HEK293 (cell line): ENCODE measurements at regions not wholly inside any gene's neighbourhood (a gene's known extent, or its start where the extent isn't known, plus 50 kb on each side); places are given as distances from the start of the nearest gene placed in this dataset.

Experiments
- CTCF ChIA-PET: fragments of 350-600 bp; formaldehyde crosslinking; extraction: SDS; loops from one replicate; lab custom pipeline; 2021; ENCODE audit warnings: antibody characterized with exemption; lab: Yijun Ruan, JAX
- POLR2A ChIA-PET: fragments of 300-600 bp; formaldehyde crosslinking; extraction: SDS; loops from one replicate; lab custom pipeline; 2020; ENCODE audit warnings: antibody characterized with exemption, inconsistent platforms; lab: Yijun Ruan, JAX
- H3K27ac ChIP-seq: fragments of 200-500 bp; sonication (Bioruptor generic); 2 replicates; pipeline ENCODE4 v1.5.1; 2014; ENCODE audit warnings: low read depth, low read length, control low read depth, inconsistent platforms; ENCODE audit errors: extremely low read depth
- H3K36me3 ChIP-seq, 2 experiments: fragments of 200-500 bp in 1 of 2; sonication (Bioruptor generic) in 1 of 2; 1 replicate in 1 of 2; 2 replicates in 1 of 2; pipeline ENCODE4 v1.5.1; 2014 to 2017; ENCODE audit warnings: inconsistent platforms in 2 of 2, low read length in 2 of 2; ENCODE audit not compliant: control insufficient read depth in 2 of 2, insufficient read depth in 1 of 2
- H3K4me1 ChIP-seq: fragments of 200-500 bp; sonication (Bioruptor generic); 2 replicates; pipeline ENCODE4 v1.5.1; 2014; ENCODE audit warnings: mild to moderate bottlenecking, low read length, inconsistent platforms; ENCODE audit not compliant: control insufficient read depth, insufficient read depth
- H3K4me3 ChIP-seq: 2 replicates; pipeline ENCODE4 v1.5.1; 2011; ENCODE audit warnings: low read depth, mild to moderate bottlenecking, control low read depth, low read length, moderate library complexity
- H3K9me3 ChIP-seq: fragments of 200-500 bp; sonication (Bioruptor generic); 2 replicates; pipeline ENCODE4 v1.5.1; 2014; ENCODE audit warnings: low read depth, low read length, inconsistent platforms; ENCODE audit not compliant: control insufficient read depth, insufficient read depth
- BCL11A ChIP-seq: fragments of 450-650 bp; formaldehyde crosslinking; IDR thresholded peaks from 2 replicates; pipeline ENCODE4 v1.5.1; 2016; ENCODE audit warnings: low read depth, missing biosample characterization, missing genetic modification characterization
- HOXA7 ChIP-seq: sonication (generic); formaldehyde crosslinking; IDR thresholded peaks from 2 replicates; pipeline ENCODE4 v1.8.1; 2022; ENCODE audit warnings: missing genetic modification reagents, borderline replicate concordance
- OVOL3 ChIP-seq: fragments of 450-650 bp; formaldehyde crosslinking; IDR thresholded peaks from 2 replicates; pipeline ENCODE4 v1.5.1; 2016; ENCODE audit warnings: missing biosample characterization, missing genetic modification characterization
- REPIN1 ChIP-seq: fragments of 450-650 bp; formaldehyde crosslinking; IDR thresholded peaks from 2 replicates; pipeline ENCODE4 v1.5.1; 2017; ENCODE audit warnings: missing biosample characterization, missing genetic modification characterization, low read depth
- SALL2 ChIP-seq: fragments of 450-650 bp; formaldehyde crosslinking; IDR thresholded peaks from 2 replicates; pipeline ENCODE4 v1.5.0; 2017; ENCODE audit warnings: missing biosample characterization, mild to moderate bottlenecking, missing genetic modification characterization, borderline replicate concordance
- SP7 ChIP-seq: fragments of 450-650 bp; formaldehyde crosslinking; IDR thresholded peaks from 2 replicates; pipeline ENCODE4 v1.5.1; 2016; ENCODE audit warnings: missing biosample characterization, missing genetic modification characterization
- TRIM28 ChIP-seq: IDR thresholded peaks from 2 replicates; pipeline ENCODE4 v1.6.1; 2011; ENCODE audit warnings: low read length, control low read depth, borderline replicate concordance
- YY2 ChIP-seq: fragments of 450-650 bp; formaldehyde crosslinking; IDR thresholded peaks from 2 replicates; pipeline ENCODE4 v1.5.1; 2016; ENCODE audit warnings: missing biosample characterization, missing genetic modification characterization
- ZBTB1 ChIP-seq: fragments of 450-650 bp; formaldehyde crosslinking; IDR thresholded peaks from 2 replicates; pipeline ENCODE4 v1.5.1; 2016; ENCODE audit warnings: missing biosample characterization, missing genetic modification characterization
- ZBTB21 ChIP-seq: fragments of 450-650 bp; formaldehyde crosslinking; IDR thresholded peaks from 2 replicates; pipeline ENCODE4 v1.5.1; 2017; ENCODE audit warnings: missing biosample characterization, missing genetic modification characterization
- ZBTB49 ChIP-seq: fragments of 450-650 bp; formaldehyde crosslinking; IDR thresholded peaks from 2 replicates; pipeline ENCODE4 v1.5.1; 2016; ENCODE audit warnings: missing biosample characterization, missing genetic modification characterization, low read depth
- ZBTB7A ChIP-seq: fragments of 450-650 bp; formaldehyde crosslinking; IDR thresholded peaks from 2 replicates; pipeline ENCODE4 v1.5.1; 2016; ENCODE audit warnings: low read depth, missing biosample characterization, missing genetic modification characterization
- ZNF121 ChIP-seq: fragments of 450-650 bp; formaldehyde crosslinking; IDR thresholded peaks from 2 replicates; pipeline ENCODE4 v1.5.1; 2016; ENCODE audit warnings: missing biosample characterization, missing genetic modification characterization
- ZNF169 ChIP-seq: fragments of 450-650 bp; formaldehyde crosslinking; IDR thresholded peaks from 2 replicates; pipeline ENCODE4 v1.5.1; 2016; ENCODE audit warnings: missing biosample characterization, missing genetic modification characterization
- ZNF354C ChIP-seq: fragments of 450-650 bp; formaldehyde crosslinking; IDR thresholded peaks from 2 replicates; pipeline ENCODE4 v1.5.1; 2016; ENCODE audit warnings: missing biosample characterization, missing genetic modification characterization, low read depth, borderline replicate concordance
- ZNF521 ChIP-seq: fragments of 450-650 bp; formaldehyde crosslinking; IDR thresholded peaks from 2 replicates; pipeline ENCODE4 v1.5.1; 2017; ENCODE audit warnings: missing biosample characterization, mild to moderate bottlenecking, missing genetic modification characterization
- ZNF692 ChIP-seq: fragments of 450-650 bp; formaldehyde crosslinking; IDR thresholded peaks from 2 replicates; pipeline ENCODE4 v1.5.1; 2016; ENCODE audit warnings: missing biosample characterization, missing genetic modification characterization
- ZNF792 ChIP-seq: fragments of 450-650 bp; formaldehyde crosslinking; IDR thresholded peaks from 2 replicates; pipeline ENCODE4 v1.5.1; 2016; ENCODE audit warnings: missing biosample characterization, missing genetic modification characterization
- ZSCAN18 ChIP-seq: fragments of 450-650 bp; formaldehyde crosslinking; IDR thresholded peaks from 2 replicates; pipeline ENCODE4 v1.5.1; 2016; ENCODE audit warnings: missing biosample characterization, missing genetic modification characterization
- ZSCAN23 ChIP-seq: fragments of 450-650 bp; formaldehyde crosslinking; IDR thresholded peaks from 2 replicates; pipeline ENCODE4 v1.5.1; 2016; ENCODE audit warnings: missing biosample characterization, missing genetic modification characterization
- ZXDB ChIP-seq: fragments of 450-650 bp; formaldehyde crosslinking; IDR thresholded peaks from 2 replicates; pipeline ENCODE4 v1.5.1; 2016; ENCODE audit warnings: missing biosample characterization, missing genetic modification characterization
- TF ChIP-seq, protein P1 (sequence below): fragments of 450-650 bp; formaldehyde crosslinking; IDR thresholded peaks from 2 replicates; pipeline ENCODE4 v1.5.1; 2016; ENCODE audit warnings: missing biosample characterization, missing genetic modification characterization

DNA sequence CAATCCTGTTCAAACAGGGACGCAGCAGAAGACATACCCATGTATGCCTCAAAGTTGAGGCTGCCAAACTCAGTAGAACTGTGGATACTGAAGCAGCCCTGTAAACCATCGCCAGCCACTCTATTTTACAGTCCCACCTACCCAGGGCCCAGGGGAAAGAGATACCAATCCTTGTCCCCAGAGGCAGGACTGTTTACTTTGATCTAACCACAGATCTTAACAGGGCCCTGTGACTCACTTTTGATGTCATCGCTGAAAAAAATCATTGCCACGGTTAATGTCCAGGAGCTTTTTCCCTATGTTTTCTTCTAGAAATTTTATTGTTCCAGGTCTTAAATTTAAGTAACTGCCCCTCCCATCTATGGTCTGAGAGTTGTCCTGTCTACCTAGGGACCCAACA, 538.4 kb upstream of the NCAM2 start (continued):
- TF ChIP-seq HOXA7, result no peak
- TF ChIP-seq BCL11A (tag by site-specific recombination), result no peak
- TF ChIP-seq ZBTB7A (tag by site-specific recombination), result no peak

- POLR2A ChIA-PET, result no interaction called here
- Histone ChIP-seq H3K36me3 (no peaks in the 10 kb centered on the region), H3K4me1 (no peaks in the 10 kb centered on the region), H3K4me3 (no peak overlapping the region), H3K9me3 (no peaks in the 10 kb centered on the region; the same call in 1 of the 2 replicates), H3K27ac (no peak overlapping the region)
- CTCF ChIA-PET, result interaction anchor here (1.3 kb wide), 1 partner anchor 20 kb away, joined by 5 read pairs; no protein-coding TSS in a partner anchor
- TF ChIP-seq SP7 (tag by site-specific recombination) (no peak), ZBTB1 (tag by site-specific recombination) (no peak), ZSCAN23 (tag by site-specific recombination) (no peak), ZNF121 (tag by site-specific recombination) (no peak), ZBTB21 (tag by site-specific recombination) (no peak), ZSCAN18 (no peak), ZNF354C (tag by site-specific recombination) (no peak), SALL2 (tag by site-specific recombination) (no peak), TRIM28 (no peak), OVOL3 (tag by site-specific recombination) (no peak), ZNF692 (no peak), ZNF169 (tag by site-specific recombination) (no peak), ZBTB49 (tag by site-specific recombination) (no peak)
- TF ChIP-seq, protein P1, sequence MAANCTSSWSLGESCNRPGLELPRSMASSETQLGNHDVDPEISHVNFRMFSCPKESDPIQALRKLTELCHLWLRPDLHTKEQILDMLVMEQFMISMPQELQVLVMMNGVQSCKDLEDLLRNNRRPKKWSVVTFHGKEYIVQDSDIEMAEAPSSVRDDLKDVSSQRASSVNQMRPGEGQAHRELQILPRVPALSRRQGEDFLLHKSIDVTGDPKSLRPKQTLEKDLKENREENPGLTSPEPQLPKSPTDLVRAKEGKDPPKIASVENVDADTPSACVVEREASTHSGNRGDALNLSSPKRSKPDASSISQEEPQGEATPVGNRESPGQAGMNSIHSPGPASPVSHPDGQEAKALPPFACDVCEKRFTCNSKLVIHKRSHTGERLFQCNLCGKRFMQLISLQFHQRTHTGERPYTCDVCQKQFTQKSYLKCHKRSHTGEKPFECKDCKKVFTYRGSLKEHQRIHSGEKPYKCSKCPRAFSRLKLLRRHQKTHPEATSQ (tag by site-specific recombination), result no peak
These were observed 534.8 kb upstream of the NCAM2 start for GRCh38 chr21:20463362-20463761.

DNA sequence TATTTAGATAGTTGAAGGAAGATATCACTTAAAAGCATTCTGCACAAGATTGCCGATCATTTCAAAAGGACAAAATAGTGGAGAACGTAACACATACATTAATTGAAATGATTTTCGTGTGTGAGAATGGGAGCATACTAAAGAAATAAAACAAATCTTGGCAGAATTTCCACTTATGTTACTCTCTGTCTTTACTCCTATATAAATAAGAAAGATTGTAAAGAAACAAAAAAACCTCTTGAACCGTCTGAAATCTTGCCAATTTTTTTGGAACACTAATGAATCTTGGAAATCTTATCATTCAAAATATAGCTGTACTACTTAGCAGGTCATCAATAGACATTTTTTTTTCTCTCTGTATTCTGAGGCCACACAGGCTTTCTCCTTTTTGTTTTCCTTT, 528.8 kb upstream of the NCAM2 start:
- CTCF ChIA-PET, result interaction anchor here (0.6 kb wide), 1 partner anchor 8 kb away, joined by 3 read pairs; no protein-coding TSS in a partner anchor
- no peak overlapping the region for H3K4me3 ChIP-seq
- H3K36me3 ChIP-seq, result no peaks in the 10 kb centered on the region
- H3K4me1 ChIP-seq, result no peaks in the 10 kb centered on the region
- TF ChIP-seq ZNF521, result no peak
- TF ChIP-seq REPIN1 (tag by site-specific recombination), result no peak
- TF ChIP-seq YY2 (tag by site-specific recombination), result no peak
- no peak for TF ChIP-seq ZNF792 (tag by site-specific recombination)
- no peak for TF ChIP-seq ZXDB (tag by site-specific recombination)
- H3K27ac ChIP-seq, result no peak overlapping the region
- POLR2A ChIA-PET, result no interaction called here
- H3K9me3 ChIP-seq, result no peaks in the 10 kb centered on the region; the same call in 1 of the 2 replicates
